ENCODE measurements at regions not wholly inside any gene's neighbourhood (a gene's known extent, or its start where the extent isn't known, plus 50 kb on each side); places are given as distances from the start of the nearest gene placed in this dataset.

- no peak overlapping the region for H3K4me3 ChIP-seq (replicated peaks; ENCODE audit: insufficient read depth, low read length)
- DNase-seq (ENCODE audit: low read depth in 1 of 2, low spot score in 1 of 2) = no peak
- H3K27ac ChIP-seq (replicated peaks) = no peak overlapping the region
- no peaks in the 10 kb centered on the region for H3K27me3 ChIP-seq (ENCODE audit: insufficient read depth, poor library complexity, severe bottlenecking)
- TF ChIP-seq POLR2AphosphoS5 (IDR thresholded peaks at IDR 0.05; ENCODE audit: low read depth) (no peak), REST (IDR thresholded peaks at IDR 0.05; ENCODE audit: insufficient replicate concordance, low read depth) (no peak), GABPA (IDR thresholded peaks at IDR 0.05; ENCODE audit: low read depth) (no peak), SPI1 (IDR thresholded peaks at IDR 0.05; ENCODE audit: borderline replicate concordance, low read depth) (no peak)
- TF ChIP-seq, protein P1, sequence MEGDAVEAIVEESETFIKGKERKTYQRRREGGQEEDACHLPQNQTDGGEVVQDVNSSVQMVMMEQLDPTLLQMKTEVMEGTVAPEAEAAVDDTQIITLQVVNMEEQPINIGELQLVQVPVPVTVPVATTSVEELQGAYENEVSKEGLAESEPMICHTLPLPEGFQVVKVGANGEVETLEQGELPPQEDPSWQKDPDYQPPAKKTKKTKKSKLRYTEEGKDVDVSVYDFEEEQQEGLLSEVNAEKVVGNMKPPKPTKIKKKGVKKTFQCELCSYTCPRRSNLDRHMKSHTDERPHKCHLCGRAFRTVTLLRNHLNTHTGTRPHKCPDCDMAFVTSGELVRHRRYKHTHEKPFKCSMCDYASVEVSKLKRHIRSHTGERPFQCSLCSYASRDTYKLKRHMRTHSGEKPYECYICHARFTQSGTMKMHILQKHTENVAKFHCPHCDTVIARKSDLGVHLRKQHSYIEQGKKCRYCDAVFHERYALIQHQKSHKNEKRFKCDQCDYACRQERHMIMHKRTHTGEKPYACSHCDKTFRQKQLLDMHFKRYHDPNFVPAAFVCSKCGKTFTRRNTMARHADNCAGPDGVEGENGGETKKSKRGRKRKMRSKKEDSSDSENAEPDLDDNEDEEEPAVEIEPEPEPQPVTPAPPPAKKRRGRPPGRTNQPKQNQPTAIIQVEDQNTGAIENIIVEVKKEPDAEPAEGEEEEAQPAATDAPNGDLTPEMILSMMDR (IDR thresholded peaks at IDR 0.05; ENCODE audit: insufficient read depth, low read length) = no peak
Measured at GRCh38 chr22:47602732-47603131, 840.3 kb downstream of the TBC1D22A start.

- TF ChIP-seq GABPA (IDR thresholded peaks at IDR 0.05; ENCODE audit: low read depth) (no peak), POLR2AphosphoS5 (IDR thresholded peaks at IDR 0.05; ENCODE audit: low read depth) (no peak), SPI1 (IDR thresholded peaks at IDR 0.05; ENCODE audit: borderline replicate concordance, low read depth) (no peak), REST (IDR thresholded peaks at IDR 0.05; ENCODE audit: insufficient replicate concordance, low read depth) (no peak)
- TF ChIP-seq, protein P1 (IDR thresholded peaks at IDR 0.05; ENCODE audit: insufficient read depth, low read length) = no peak
- no peak overlapping the region for H3K4me3 ChIP-seq (replicated peaks; ENCODE audit: insufficient read depth, low read length)
- no peak overlapping the region for H3K27ac ChIP-seq (replicated peaks)
- no peaks in the 10 kb centered on the region for H3K27me3 ChIP-seq (ENCODE audit: insufficient read depth, poor library complexity, severe bottlenecking)
- DNase-seq (ENCODE audit: low read depth in 1 of 2, low spot score in 1 of 2) = no peak
Measured at GRCh38 chr22:47601666-47602065, 839.2 kb downstream of the TBC1D22A start.

DNA sequence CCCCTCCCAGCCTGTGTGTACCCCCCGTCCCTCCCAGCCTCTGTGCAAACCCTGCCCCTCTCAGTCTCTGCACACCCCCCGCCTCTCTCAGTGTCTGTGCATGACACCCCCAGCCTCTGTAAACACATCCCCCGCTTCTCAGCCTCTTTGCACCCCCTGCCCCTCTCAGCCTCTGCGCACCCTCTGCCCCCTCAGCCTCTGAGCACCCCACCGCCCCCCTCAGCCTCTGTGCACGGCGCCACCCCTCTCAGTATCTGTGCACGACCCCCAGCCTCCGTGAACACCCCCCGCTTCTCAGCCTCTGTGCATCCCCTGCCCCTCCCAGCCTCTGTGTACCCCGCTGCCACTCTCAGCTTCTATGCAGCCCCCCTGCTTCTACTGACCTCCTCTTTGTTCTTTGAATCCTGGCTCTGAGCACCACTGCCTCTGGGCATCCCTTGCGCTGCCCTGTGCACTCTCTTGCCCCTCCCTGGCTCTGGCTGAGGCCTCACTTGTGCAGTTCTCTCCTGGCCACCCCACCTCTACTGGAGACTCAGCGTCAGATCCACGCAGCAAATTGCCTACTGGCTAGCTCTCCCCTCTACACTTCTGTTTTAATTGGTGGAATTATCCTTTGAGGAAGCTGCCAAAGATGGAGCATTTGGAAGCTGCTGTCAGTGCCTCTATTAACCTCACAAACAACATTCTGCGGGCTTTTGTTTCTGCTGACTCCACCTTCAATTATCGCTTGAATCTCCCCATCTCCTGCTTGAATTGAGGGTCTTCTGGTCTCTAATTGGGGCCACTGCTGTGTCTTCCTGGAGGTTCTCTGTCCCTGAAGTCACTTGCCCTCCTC, 838.6 kb downstream of the TBC1D22A start:
- TF ChIP-seq, protein P1 (IDR thresholded peaks at IDR 0.05; ENCODE audit: insufficient read depth, low read length) = no peak
- no peak for TF ChIP-seq REST (IDR thresholded peaks at IDR 0.05; ENCODE audit: insufficient replicate concordance, low read depth)
- no peak for TF ChIP-seq GABPA (IDR thresholded peaks at IDR 0.05; ENCODE audit: low read depth)
- TF ChIP-seq SPI1 (IDR thresholded peaks at IDR 0.05; ENCODE audit: borderline replicate concordance, low read depth) = no peak
- TF ChIP-seq POLR2AphosphoS5 (IDR thresholded peaks at IDR 0.05; ENCODE audit: low read depth) = no peak
- Histone ChIP-seq H3K27me3 (ENCODE audit: insufficient read depth, poor library complexity, severe bottlenecking) (no peaks in the 10 kb centered on the region), H3K27ac (replicated peaks) (no peak overlapping the region), H3K4me3 (replicated peaks; ENCODE audit: insufficient read depth, low read length) (no peak overlapping the region)
- no peak for DNase-seq (ENCODE audit: low read depth in 1 of 2, low spot score in 1 of 2)

Measured in HL-60 (cell line).